PC-9 (cell line): ENCODE measurements at regions not wholly inside any gene's neighbourhood (a gene's known extent, or its start where the extent isn't known, plus 50 kb on each side); places are given as distances from the start of the nearest gene placed in this dataset.

Source experiments
- BruUV-seq: library from RNA; stranded (reverse); fragments of 400-500 nt; replicated peaks from 2 replicates; lab custom pipeline; 2021; lab: Mats Ljungman, UMichigan
- CTCF ChIA-PET: fragments of 300-600 bp; sonication (Branson Sonifier 250); formaldehyde crosslinking; loops from one replicate; lab custom pipeline; 2022; ENCODE audit warnings: antibody characterized with exemption; lab: Charles Lee
- POLR2A ChIA-PET: fragments of 300-600 bp; sonication (Branson Sonifier 250); formaldehyde crosslinking; loops from one replicate; lab custom pipeline; 2022; ENCODE audit warnings: antibody characterized with exemption; ENCODE audit not compliant: unreplicated experiment; lab: Charles Lee
- DNase-seq, 2 experiments: peaks; one replicate each; pipeline versions ENCODE4 v3.0.0 to v3.0.0-alpha.2; 2015 to 2022; ENCODE audit warnings: mixed read lengths in 1 of 2
- H2AFZ ChIP-seq: fragments of 200-600 bp; sonication (generic); 2 replicates; pipeline ENCODE4 v1.8.1; 2017; ENCODE audit warnings: antibody characterized with exemption
- H3F3A ChIP-seq: fragments of 200-600 bp; sonication (generic); 2 replicates; pipeline ENCODE4 v1.8.1; 2017; ENCODE audit warnings: antibody characterized with exemption, mild to moderate bottlenecking, low read depth; ENCODE audit not compliant: insufficient read depth
- H3K27ac ChIP-seq: fragments of 200-600 bp; sonication (generic); 2 replicates; pipeline ENCODE4 v1.6.1; 2016; ENCODE audit warnings: mixed run types
- H3K27me3 ChIP-seq: fragments of 200-600 bp; sonication (generic); 2 replicates; pipeline ENCODE4 v1.6.1; 2016; ENCODE audit warnings: low read depth, mixed run types; ENCODE audit not compliant: insufficient read depth
- H3K36me3 ChIP-seq: fragments of 200-600 bp; sonication (generic); 2 replicates; pipeline ENCODE4 v1.6.1; 2016; ENCODE audit warnings: low read depth, mixed run types
- H3K4me1 ChIP-seq: fragments of 200-600 bp; sonication (generic); replicated peaks from 2 replicates; pipeline ENCODE4 v1.6.1; 2016; ENCODE audit warnings: mixed run types; ENCODE audit not compliant: insufficient read depth
- H3K4me2 ChIP-seq: fragments of 200-600 bp; sonication (generic); 2 replicates; pipeline ENCODE4 v1.6.1; 2017; ENCODE audit warnings: mixed run types
- H3K4me3 ChIP-seq: fragments of 200-600 bp; sonication (generic); 2 replicates; pipeline ENCODE4 v1.6.1; 2016; ENCODE audit warnings: mixed run types
- H3K79me2 ChIP-seq: fragments of 200-600 bp; sonication (generic); 2 replicates; pipeline ENCODE4 v1.6.1; 2017; ENCODE audit warnings: low read depth, mixed run types
- H3K9me2 ChIP-seq: fragments of 200-600 bp; sonication (generic); 2 replicates; pipeline ENCODE4 v1.8.1; 2017; ENCODE audit warnings: mild to moderate bottlenecking; ENCODE audit not compliant: insufficient read depth
- H3K9me3 ChIP-seq: fragments of 200-600 bp; sonication (generic); 2 replicates; pipeline ENCODE4 v1.8.1; 2016; ENCODE audit warnings: low read depth; ENCODE audit not compliant: insufficient read depth
- H4K20me1 ChIP-seq: fragments of 200-600 bp; sonication (generic); 2 replicates; pipeline ENCODE4 v1.8.1; 2017; ENCODE audit not compliant: insufficient read depth
- EZH2 ChIP-seq: fragments of 200-600 bp; sonication (generic); IDR thresholded peaks from 2 replicates; pipeline ENCODE4 v1.8.0; 2017; ENCODE audit warnings: antibody characterized with exemption, low read depth
- intact Hi-C: fragments of 100-400 bp; cut with micrococcal nuclease; formaldehyde crosslinking; loops from one replicate; pipeline ENCODE4 v1.10.0; 2022; ENCODE audit not compliant: unreplicated experiment
- TF ChIP-seq, protein P1 (sequence below): fragments of 200-600 bp; sonication (generic); conservative IDR thresholded peaks from 2 replicates; pipeline ENCODE4 v1.6.1; 2017; ENCODE audit warnings: mixed run types, antibody characterized with exemption, mild to moderate bottlenecking, moderate library complexity

- no peaks in the 10 kb centered on the region for H3K4me1 ChIP-seq
- ChIA-PET POLR2A (interaction anchor here (0.6 kb wide), 1 partner anchor 512 kb away, joined by 16 read pairs; no protein-coding TSS in a partner anchor), CTCF (no interaction called here)
- H3K9me3 ChIP-seq, result no peaks in the 10 kb centered on the region
- no peak overlapping the region for H3K27ac ChIP-seq
- H3K36me3 ChIP-seq, result no peaks in the 10 kb centered on the region
- DNase-seq, result no peak
- intact Hi-C loops, result no loop called here
- no peaks in the 10 kb centered on the region for H3K27me3 ChIP-seq
- no peak for TF ChIP-seq EZH2
- TF ChIP-seq, protein P1, sequence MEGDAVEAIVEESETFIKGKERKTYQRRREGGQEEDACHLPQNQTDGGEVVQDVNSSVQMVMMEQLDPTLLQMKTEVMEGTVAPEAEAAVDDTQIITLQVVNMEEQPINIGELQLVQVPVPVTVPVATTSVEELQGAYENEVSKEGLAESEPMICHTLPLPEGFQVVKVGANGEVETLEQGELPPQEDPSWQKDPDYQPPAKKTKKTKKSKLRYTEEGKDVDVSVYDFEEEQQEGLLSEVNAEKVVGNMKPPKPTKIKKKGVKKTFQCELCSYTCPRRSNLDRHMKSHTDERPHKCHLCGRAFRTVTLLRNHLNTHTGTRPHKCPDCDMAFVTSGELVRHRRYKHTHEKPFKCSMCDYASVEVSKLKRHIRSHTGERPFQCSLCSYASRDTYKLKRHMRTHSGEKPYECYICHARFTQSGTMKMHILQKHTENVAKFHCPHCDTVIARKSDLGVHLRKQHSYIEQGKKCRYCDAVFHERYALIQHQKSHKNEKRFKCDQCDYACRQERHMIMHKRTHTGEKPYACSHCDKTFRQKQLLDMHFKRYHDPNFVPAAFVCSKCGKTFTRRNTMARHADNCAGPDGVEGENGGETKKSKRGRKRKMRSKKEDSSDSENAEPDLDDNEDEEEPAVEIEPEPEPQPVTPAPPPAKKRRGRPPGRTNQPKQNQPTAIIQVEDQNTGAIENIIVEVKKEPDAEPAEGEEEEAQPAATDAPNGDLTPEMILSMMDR, result no peak
- no peak overlapping the region for H2AFZ ChIP-seq
- H3K9me2 ChIP-seq, result no peaks in the 10 kb centered on the region
- BruUV-seq, result no TSS peak
- no peaks in the 10 kb centered on the region for H3K79me2 ChIP-seq
- no peak overlapping the region for H3K4me2 ChIP-seq
- H4K20me1 ChIP-seq, result no peaks in the 10 kb centered on the region
- no peaks in the 10 kb centered on the region for H3F3A ChIP-seq
- no peak overlapping the region for H3K4me3 ChIP-seq
Measured at GRCh38 chr3:146664403-146664802, 59.3 kb upstream of the PLSCR5 start.

- H3K79me2 ChIP-seq, result no peaks in the 10 kb centered on the region
- BruUV-seq, result no TSS peak
- POLR2A ChIA-PET, result no interaction called here
- no peaks in the 10 kb centered on the region for H4K20me1 ChIP-seq
- no peak for DNase-seq
- intact Hi-C loops, result no loop called here
- no peak overlapping the region for H3K27ac ChIP-seq
- no peak overlapping the region for H3K4me3 ChIP-seq
- H3K36me3 ChIP-seq, result no peaks in the 10 kb centered on the region
- no peaks in the 10 kb centered on the region for H3K4me1 ChIP-seq
- H3K9me3 ChIP-seq, result no peaks in the 10 kb centered on the region
- H3K27me3 ChIP-seq, result no peaks in the 10 kb centered on the region
- no peak overlapping the region for H3K4me2 ChIP-seq
- no peaks in the 10 kb centered on the region for H3F3A ChIP-seq
- H2AFZ ChIP-seq, result no peak overlapping the region
- CTCF ChIA-PET, result no interaction called here
- TF ChIP-seq, protein P1, result no peak
- TF ChIP-seq EZH2, result no peak
- H3K9me2 ChIP-seq, result no peaks in the 10 kb centered on the region
Measured at GRCh38 chr3:146658841-146659240, 53.7 kb upstream of the PLSCR5 start.

- BruUV-seq, result no TSS peak
- Histone ChIP-seq H3K27ac (no peak overlapping the region), H3F3A (no peaks in the 10 kb centered on the region), H3K9me2 (no peaks in the 10 kb centered on the region), H3K4me2 (no peak overlapping the region), H3K36me3 (no peaks in the 10 kb centered on the region), H4K20me1 (no peaks in the 10 kb centered on the region), H2AFZ (no peak overlapping the region), H3K27me3 (no peaks in the 10 kb centered on the region), H3K9me3 (no peaks in the 10 kb centered on the region), H3K79me2 (no peaks in the 10 kb centered on the region), H3K4me3 (no peak overlapping the region), H3K4me1 (no peaks in the 10 kb centered on the region)
- POLR2A ChIA-PET, result interaction anchor here (0.7 kb wide), 1 partner anchor 16 kb away, joined by 3 read pairs; no protein-coding TSS in a partner anchor
- no peak for TF ChIP-seq EZH2
- TF ChIP-seq, protein P1, result no peak
- CTCF ChIA-PET, result no interaction called here
- intact Hi-C loops, result no loop called here
- DNase-seq, result no peak
Measured at GRCh38 chr3:146655333-146655996, 50.3 kb upstream of the PLSCR5 start.
